SK-N-SH (cell line): ENCODE measurements at regions not wholly inside any gene's neighbourhood (a gene's known extent, or its start where the extent isn't known, plus 50 kb on each side); places are given as distances from the start of the nearest gene placed in this dataset.
"Not testable (repeated sequence)": the region's sequence is repeated elsewhere in the genome, so short reads cannot be mapped to it uniquely, and the experiment has no call there.

Source experiments
- CTCF ChIA-PET: fragments of 300-600, 350-600 bp; formaldehyde crosslinking; extraction: SDS; loops from one replicate; lab custom pipeline; 2021; lab: Yijun Ruan, JAX
- POLR2A ChIA-PET: fragments of 350-600 bp; sonication (Branson Sonifier 250); formaldehyde crosslinking; extraction: SDS; loops from one replicate; lab custom pipeline; 2020; ENCODE audit warnings: antibody characterized with exemption, inconsistent platforms; lab: Yijun Ruan, JAX
- DNase-seq: peaks from one replicate; pipeline ENCODE4 v3.0.0; 2012
- H2AFZ ChIP-seq: fragments of 200-600 bp; sonication (generic); 2 replicates; pipeline ENCODE4 v1.8.1; 2016; ENCODE audit warnings: antibody characterized with exemption, mild to moderate bottlenecking, low read depth
- H3F3A ChIP-seq: fragments of 200-600 bp; sonication (generic); replicated peaks from 2 replicates; pipeline ENCODE3; 2016; ENCODE audit warnings: antibody characterized with exemption, mild to moderate bottlenecking; ENCODE audit not compliant: insufficient read depth
- H3K27ac ChIP-seq, 2 experiments: fragments of 200-500 bp in 1 of 2; fragments of 200-600 bp in 1 of 2; sonication (Bioruptor generic) in 1 of 2; sonication (generic), shearing (Covaris generic) in 1 of 2; 2 replicates each; pipeline versions ENCODE4 v1.5.1 to v1.6.1; 2014 to 2016; ENCODE audit warnings: low read depth in 2 of 2, inconsistent platforms in 1 of 2, low read length in 1 of 2, mild to moderate bottlenecking in 1 of 2, mixed read lengths in 1 of 2
- H3K27me3 ChIP-seq: fragments of 200-600 bp; sonication (generic), shearing (Covaris generic); 2 replicates; pipeline ENCODE4 v1.6.1; 2016; ENCODE audit warnings: mixed run types; ENCODE audit not compliant: insufficient read depth
- H3K36me3 ChIP-seq, 2 experiments: fragments of 200-500 bp in 1 of 2; fragments of 200-600 bp in 1 of 2; sonication (Bioruptor generic) in 1 of 2; sonication (generic) in 1 of 2; replicated peaks in 1 of 2; 2 replicates each; pipeline versions ENCODE3 to v1.5.1; 2014 to 2016; ENCODE audit warnings: low read length in 1 of 2, mild to moderate bottlenecking in 1 of 2; ENCODE audit not compliant: insufficient read depth in 2 of 2, control insufficient read depth in 1 of 2
- H3K4me1 ChIP-seq, 2 experiments: fragments of 200-500 bp in 1 of 2; fragments of 200-600 bp in 1 of 2; sonication (Bioruptor generic) in 1 of 2; sonication (generic), shearing (Covaris generic) in 1 of 2; 2 replicates each; pipeline versions ENCODE4 v1.5.1 to v1.6.1; 2014 to 2016; ENCODE audit warnings: low read depth in 1 of 2, low read length in 1 of 2, mixed run types in 1 of 2; ENCODE audit not compliant: insufficient read depth in 2 of 2, control insufficient read depth in 1 of 2
- H3K4me2 ChIP-seq: fragments of 200-600 bp; sonication (generic), shearing (Covaris generic); 2 replicates; pipeline ENCODE4 v1.6.1; 2017; ENCODE audit warnings: mixed run types
- H3K4me3 ChIP-seq, 2 experiments: fragments of 200-500 bp in 1 of 2; fragments of 200-600 bp in 1 of 2; sonication (Bioruptor generic) in 1 of 2; sonication (generic), shearing (Covaris generic) in 1 of 2; 2 replicates each; pipeline versions ENCODE4 v1.5.1 to v1.8.1; 2014 to 2016; ENCODE audit warnings: low read depth in 2 of 2, inconsistent platforms in 1 of 2, low read length in 1 of 2, mild to moderate bottlenecking in 1 of 2, mixed read lengths in 1 of 2, moderate library complexity in 1 of 2
- H3K79me2 ChIP-seq: fragments of 200-600 bp; sonication (generic); 2 replicates; pipeline ENCODE4 v1.8.1; 2017; ENCODE audit warnings: mild to moderate bottlenecking; ENCODE audit not compliant: insufficient read depth
- H3K9ac ChIP-seq: fragments of 200-600 bp; sonication (generic); 2 replicates; pipeline ENCODE4 v1.6.1; 2017; ENCODE audit warnings: mixed run types
- H3K9me2 ChIP-seq: fragments of 200-600 bp; sonication (generic); 2 replicates; pipeline ENCODE4 v1.6.1; 2017; ENCODE audit warnings: mixed run types
- H3K9me3 ChIP-seq: fragments of 200-600 bp; sonication (generic); 2 replicates; pipeline ENCODE4 v1.6.1; 2017; ENCODE audit warnings: mixed run types, mild to moderate bottlenecking, moderate library complexity
- H4K20me1 ChIP-seq: fragments of 200-600 bp; sonication (generic); 2 replicates; pipeline ENCODE4 v1.6.1; 2017; ENCODE audit warnings: mild to moderate bottlenecking, mixed run types; ENCODE audit not compliant: insufficient read depth
- ELF1 ChIP-seq: IDR thresholded peaks from 2 replicates; pipeline ENCODE4 v1.4.0; 2012
- RFX5 ChIP-seq: IDR thresholded peaks from 2 replicates; pipeline ENCODE4 v1.6.1; 2012; ENCODE audit warnings: mild to moderate bottlenecking, improper control_type of control experiment, low read length
- RXRA ChIP-seq: IDR thresholded peaks from 2 replicates; pipeline ENCODE4 v1.4.0; 2012; ENCODE audit warnings: low read depth, mild to moderate bottlenecking, borderline replicate concordance
- SIN3A ChIP-seq: IDR thresholded peaks from 2 replicates; pipeline ENCODE4 v1.6.1; 2012; ENCODE audit warnings: low read depth, mild to moderate bottlenecking, low read length, moderate library complexity, borderline replicate concordance
- SMC3 ChIP-seq: IDR thresholded peaks from 2 replicates; pipeline ENCODE4 v1.6.1; 2012; ENCODE audit warnings: low read depth, low read length, improper control_type of control experiment
- WGBS: methylation state at CpG from one replicate; pipeline ENCODE4 v1.1.6; 2017; ENCODE audit warnings: low lambda C conversion rate; 5-methylcytosine and 5-hydroxymethylcytosine counted together
- TF ChIP-seq, protein P1 (sequence below): IDR thresholded peaks from 2 replicates; pipeline ENCODE4; 2012
- TF ChIP-seq, protein P2 (sequence below): fragments of 200-600 bp; sonication (generic); IDR thresholded peaks from 2 replicates; pipeline ENCODE4 v1.6.1; 2017; ENCODE audit warnings: antibody characterized with exemption, mild to moderate bottlenecking, moderate library complexity
- TF ChIP-seq, protein P3 (sequence below): IDR thresholded peaks from 2 replicates; pipeline ENCODE4 v1.6.1; 2012; ENCODE audit warnings: mild to moderate bottlenecking, low read depth, low read length, moderate library complexity

- Histone ChIP-seq H3K9me3 (no peaks in the 10 kb centered on the region), H3K9ac (no peak overlapping the region), H3K27me3 (no peaks in the 10 kb centered on the region), H3K4me2 (no peak overlapping the region), H3K79me2 (no peaks in the 10 kb centered on the region), H3K4me3 (no peak overlapping the region), H4K20me1 (no peaks in the 10 kb centered on the region), H3K27ac (no peak overlapping the region), H3K9me2 (no peaks in the 10 kb centered on the region; the same call in 1 of the 2 replicates), H3K36me3 (no peaks in the 10 kb centered on the region), H3F3A (no peaks in the 10 kb centered on the region), H3K4me1 (0 out of 4 replicates have a peak, but pooled peaks cover 0 to 3% of the 10 kb centered on the region in 2 experiments), H2AFZ (no peak overlapping the region)
- 87% methylated on average over 3 of the region's 3 CpGs for WGBS
- no peak for DNase-seq
- TF ChIP-seq, protein P1, sequence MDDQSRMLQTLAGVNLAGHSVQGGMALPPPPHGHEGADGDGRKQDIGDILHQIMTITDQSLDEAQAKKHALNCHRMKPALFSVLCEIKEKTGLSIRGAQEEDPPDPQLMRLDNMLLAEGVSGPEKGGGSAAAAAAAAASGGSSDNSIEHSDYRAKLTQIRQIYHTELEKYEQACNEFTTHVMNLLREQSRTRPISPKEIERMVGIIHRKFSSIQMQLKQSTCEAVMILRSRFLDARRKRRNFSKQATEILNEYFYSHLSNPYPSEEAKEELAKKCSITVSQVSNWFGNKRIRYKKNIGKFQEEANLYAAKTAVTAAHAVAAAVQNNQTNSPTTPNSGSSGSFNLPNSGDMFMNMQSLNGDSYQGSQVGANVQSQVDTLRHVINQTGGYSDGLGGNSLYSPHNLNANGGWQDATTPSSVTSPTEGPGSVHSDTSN = no peak
- TF ChIP-seq ELF1 = no peak
- TF ChIP-seq RFX5 = no peak
- TF ChIP-seq, protein P2, sequence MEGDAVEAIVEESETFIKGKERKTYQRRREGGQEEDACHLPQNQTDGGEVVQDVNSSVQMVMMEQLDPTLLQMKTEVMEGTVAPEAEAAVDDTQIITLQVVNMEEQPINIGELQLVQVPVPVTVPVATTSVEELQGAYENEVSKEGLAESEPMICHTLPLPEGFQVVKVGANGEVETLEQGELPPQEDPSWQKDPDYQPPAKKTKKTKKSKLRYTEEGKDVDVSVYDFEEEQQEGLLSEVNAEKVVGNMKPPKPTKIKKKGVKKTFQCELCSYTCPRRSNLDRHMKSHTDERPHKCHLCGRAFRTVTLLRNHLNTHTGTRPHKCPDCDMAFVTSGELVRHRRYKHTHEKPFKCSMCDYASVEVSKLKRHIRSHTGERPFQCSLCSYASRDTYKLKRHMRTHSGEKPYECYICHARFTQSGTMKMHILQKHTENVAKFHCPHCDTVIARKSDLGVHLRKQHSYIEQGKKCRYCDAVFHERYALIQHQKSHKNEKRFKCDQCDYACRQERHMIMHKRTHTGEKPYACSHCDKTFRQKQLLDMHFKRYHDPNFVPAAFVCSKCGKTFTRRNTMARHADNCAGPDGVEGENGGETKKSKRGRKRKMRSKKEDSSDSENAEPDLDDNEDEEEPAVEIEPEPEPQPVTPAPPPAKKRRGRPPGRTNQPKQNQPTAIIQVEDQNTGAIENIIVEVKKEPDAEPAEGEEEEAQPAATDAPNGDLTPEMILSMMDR = no peak
- no peak for TF ChIP-seq SIN3A
- TF ChIP-seq, protein P3, sequence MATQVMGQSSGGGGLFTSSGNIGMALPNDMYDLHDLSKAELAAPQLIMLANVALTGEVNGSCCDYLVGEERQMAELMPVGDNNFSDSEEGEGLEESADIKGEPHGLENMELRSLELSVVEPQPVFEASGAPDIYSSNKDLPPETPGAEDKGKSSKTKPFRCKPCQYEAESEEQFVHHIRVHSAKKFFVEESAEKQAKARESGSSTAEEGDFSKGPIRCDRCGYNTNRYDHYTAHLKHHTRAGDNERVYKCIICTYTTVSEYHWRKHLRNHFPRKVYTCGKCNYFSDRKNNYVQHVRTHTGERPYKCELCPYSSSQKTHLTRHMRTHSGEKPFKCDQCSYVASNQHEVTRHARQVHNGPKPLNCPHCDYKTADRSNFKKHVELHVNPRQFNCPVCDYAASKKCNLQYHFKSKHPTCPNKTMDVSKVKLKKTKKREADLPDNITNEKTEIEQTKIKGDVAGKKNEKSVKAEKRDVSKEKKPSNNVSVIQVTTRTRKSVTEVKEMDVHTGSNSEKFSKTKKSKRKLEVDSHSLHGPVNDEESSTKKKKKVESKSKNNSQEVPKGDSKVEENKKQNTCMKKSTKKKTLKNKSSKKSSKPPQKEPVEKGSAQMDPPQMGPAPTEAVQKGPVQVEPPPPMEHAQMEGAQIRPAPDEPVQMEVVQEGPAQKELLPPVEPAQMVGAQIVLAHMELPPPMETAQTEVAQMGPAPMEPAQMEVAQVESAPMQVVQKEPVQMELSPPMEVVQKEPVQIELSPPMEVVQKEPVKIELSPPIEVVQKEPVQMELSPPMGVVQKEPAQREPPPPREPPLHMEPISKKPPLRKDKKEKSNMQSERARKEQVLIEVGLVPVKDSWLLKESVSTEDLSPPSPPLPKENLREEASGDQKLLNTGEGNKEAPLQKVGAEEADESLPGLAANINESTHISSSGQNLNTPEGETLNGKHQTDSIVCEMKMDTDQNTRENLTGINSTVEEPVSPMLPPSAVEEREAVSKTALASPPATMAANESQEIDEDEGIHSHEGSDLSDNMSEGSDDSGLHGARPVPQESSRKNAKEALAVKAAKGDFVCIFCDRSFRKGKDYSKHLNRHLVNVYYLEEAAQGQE = no peak
- no peak for TF ChIP-seq SMC3
- TF ChIP-seq RXRA = no peak
- ChIA-PET POLR2A (no interaction called here), CTCF (no interaction called here)
Observed at GRCh38 chr6:139698526-139699176, 324.2 kb upstream of the CITED2 start.

- H2AFZ ChIP-seq, H3K9me3 ChIP-seq, POLR2A ChIA-PET, H3K4me1 ChIP-seq, H3K9me2 ChIP-seq, CTCF ChIA-PET, DNase-seq, H3F3A ChIP-seq, H3K9ac ChIP-seq, H3K36me3 ChIP-seq, H3K4me2 ChIP-seq, H3K27me3 ChIP-seq, H3K27ac ChIP-seq, H3K79me2 ChIP-seq, H4K20me1 ChIP-seq, H3K4me3 ChIP-seq: not testable (repeated sequence)
- 88% methylated on average over 3 of the region's 23 CpGs for WGBS
Observed at GRCh38 chr6:139697856-139698255, 323.4 kb upstream of the CITED2 start.

DNA sequence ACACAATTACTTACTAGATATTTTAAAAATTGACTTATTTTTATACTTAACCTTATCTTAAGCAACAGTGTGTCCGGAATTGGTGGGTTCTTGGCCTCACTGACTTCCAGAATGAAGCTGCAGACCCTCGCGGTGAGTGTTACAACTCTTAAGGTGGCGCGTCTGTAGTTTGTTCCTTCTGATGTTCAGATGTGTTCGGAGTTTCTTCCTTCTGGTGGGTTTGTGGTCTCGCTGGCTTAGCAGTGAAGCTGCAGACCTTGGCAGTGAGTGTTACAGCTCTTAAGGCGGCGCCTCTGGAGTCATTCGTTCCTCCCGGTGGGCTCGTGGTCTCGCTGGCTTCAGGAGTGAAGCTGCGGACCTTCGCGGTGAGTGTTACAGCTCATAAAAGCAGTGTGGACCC, 322.5 kb upstream of the CITED2 start:
- H3K36me3 ChIP-seq, H4K20me1 ChIP-seq, H3K27ac ChIP-seq, H2AFZ ChIP-seq, H3K27me3 ChIP-seq, H3K4me2 ChIP-seq, POLR2A ChIA-PET, H3K9ac ChIP-seq, H3K9me2 ChIP-seq, H3K79me2 ChIP-seq, H3K4me3 ChIP-seq, CTCF ChIA-PET, H3K9me3 ChIP-seq, H3F3A ChIP-seq, H3K4me1 ChIP-seq, DNase-seq: not testable (repeated sequence)
- WGBS = 95% methylated on average over 16 of the region's 16 CpGs
